Liver (tissue), 8 donors: ENCODE measurements at regions not wholly inside any gene's neighbourhood (a gene's known extent, or its start where the extent isn't known, plus 50 kb on each side); places are given as distances from the start of the nearest gene placed in this dataset.

Experiments used
- DNase-seq: peaks from one replicate; pipeline ENCODE4 v3.0.0-alpha.2; 2017; ENCODE audit warnings: low spot score
- H3K27ac ChIP-seq, 2 donors: one replicate each; pipeline ENCODE4 v1.7.0; 2013; ENCODE audit warnings: inconsistent platforms in 2 of 2, low read length in 2 of 2, control low read depth in 1 of 2, low read depth in 1 of 2, mild to moderate bottlenecking in 1 of 2
- H3K27me3 ChIP-seq, 4 donors: one replicate each; pipeline versions ENCODE4 v1.6.1 to v1.7.0; 2013; ENCODE audit warnings: low read length in 3 of 4, inconsistent platforms in 1 of 4, mild to moderate bottlenecking in 1 of 4, moderate library complexity in 1 of 4; ENCODE audit not compliant: control insufficient read depth in 4 of 4, insufficient read depth in 4 of 4
- H3K36me3 ChIP-seq, 4 donors: one replicate each; pipeline versions ENCODE4 v1.6.1 to v1.7.0; 2013; ENCODE audit warnings: low read length in 3 of 4, mild to moderate bottlenecking in 3 of 4, low read depth in 1 of 4, moderate library complexity in 1 of 4; ENCODE audit not compliant: control insufficient read depth in 4 of 4, insufficient read depth in 3 of 4
- H3K4me1 ChIP-seq, 4 donors: one replicate each; pipeline versions ENCODE4 v1.6.1 to v1.7.0; 2013; ENCODE audit warnings: low read length in 3 of 4, mild to moderate bottlenecking in 3 of 4, moderate library complexity in 1 of 4; ENCODE audit not compliant: control insufficient read depth in 4 of 4, insufficient read depth in 4 of 4
- H3K4me3 ChIP-seq, 3 donors: one replicate each; pipeline versions ENCODE4 v1.6.1 to v1.7.0; 2013; ENCODE audit warnings: low read length in 3 of 3, control low read depth in 1 of 3, low read depth in 1 of 3, mild to moderate bottlenecking in 1 of 3
- H3K9ac ChIP-seq, 2 donors: one replicate each; pipeline ENCODE4 v1.7.0; 2013; ENCODE audit warnings: low read length in 2 of 2, mild to moderate bottlenecking in 2 of 2, moderate library complexity in 2 of 2, control low read depth in 1 of 2, low read depth in 1 of 2
- H3K9me3 ChIP-seq, 4 donors: one replicate each; pipeline versions ENCODE4 v1.6.1 to v1.7.0; 2013; ENCODE audit warnings: low read length in 3 of 4; ENCODE audit not compliant: control insufficient read depth in 4 of 4
- CTCF ChIP-seq: fragments of 150-350 bp; IDR thresholded peaks from 2 replicates; pipeline ENCODE4 v1.5.1; 2017; ENCODE audit warnings: improper control_type of control experiment, low read depth, low read length; ENCODE audit not compliant: missing input control
- EGR1 ChIP-seq, 2 donors: IDR thresholded peaks; 2 replicates each; pipeline ENCODE4 v1.6.1; 2016 to 2018; ENCODE audit warnings: antibody characterized with exemption in 2 of 2, low read depth in 2 of 2
- FOXA1 ChIP-seq: IDR thresholded peaks from 2 replicates; pipeline ENCODE4 v1.6.1; 2016; ENCODE audit warnings: antibody characterized with exemption
- FOXA2 ChIP-seq: IDR thresholded peaks from 2 replicates; pipeline ENCODE4 v1.6.1; 2016; ENCODE audit warnings: antibody characterized with exemption
- GABPA ChIP-seq, 2 donors: IDR thresholded peaks in 1 of 2; conservative IDR thresholded peaks in 1 of 2; 2 replicates each; pipeline ENCODE4 v1.6.1; 2016; ENCODE audit warnings: antibody characterized with exemption in 2 of 2, mild to moderate bottlenecking in 1 of 2, moderate library complexity in 1 of 2
- HNF4A ChIP-seq, 2 donors: conservative IDR thresholded peaks; 2 replicates each; pipeline ENCODE4 v1.6.1; 2016; ENCODE audit warnings: antibody characterized with exemption in 2 of 2, mild to moderate bottlenecking in 2 of 2
- HNF4G ChIP-seq: IDR thresholded peaks from 2 replicates; pipeline ENCODE4 v1.6.1; 2016; ENCODE audit warnings: antibody characterized with exemption
- JUND ChIP-seq, 2 donors: IDR thresholded peaks; 2 replicates each; pipeline ENCODE4 v1.6.1; 2016; ENCODE audit warnings: antibody characterized with exemption in 2 of 2
- MAX ChIP-seq: IDR thresholded peaks from 2 replicates; pipeline ENCODE4 v1.6.1; 2016; ENCODE audit warnings: antibody characterized with exemption
- NR2F2 ChIP-seq: IDR thresholded peaks from 2 replicates; pipeline ENCODE4 v1.6.1; 2016; ENCODE audit warnings: antibody characterized with exemption
- RAD21 ChIP-seq, 2 donors: IDR thresholded peaks; 2 replicates each; pipeline ENCODE4 v1.6.1; 2016; ENCODE audit warnings: antibody characterized with exemption in 2 of 2, mild to moderate bottlenecking in 2 of 2
- REST ChIP-seq: IDR thresholded peaks from 2 replicates; pipeline ENCODE4 v1.6.1; 2016; ENCODE audit warnings: antibody characterized with exemption, mild to moderate bottlenecking
- RXRA ChIP-seq, 2 donors: IDR thresholded peaks; 2 replicates each; pipeline ENCODE4 v1.6.1; 2017 to 2018; ENCODE audit warnings: antibody characterized with exemption in 2 of 2, mild to moderate bottlenecking in 1 of 2
- SP1 ChIP-seq: IDR thresholded peaks from 2 replicates; pipeline ENCODE4 v1.6.1; 2018; ENCODE audit warnings: antibody characterized with exemption, mild to moderate bottlenecking
- TAF1 ChIP-seq: conservative IDR thresholded peaks from 2 replicates; pipeline ENCODE4 v1.6.1; 2016; ENCODE audit warnings: antibody characterized with exemption, mild to moderate bottlenecking
- YY1 ChIP-seq: IDR thresholded peaks from 2 replicates; pipeline ENCODE4 v1.6.1; 2016; ENCODE audit warnings: antibody characterized with exemption, mild to moderate bottlenecking
- ZBTB33 ChIP-seq: IDR thresholded peaks from 2 replicates; pipeline ENCODE4 v1.6.1; 2016; ENCODE audit warnings: antibody characterized with exemption
- WGBS: extraction: QIAGEN DNeasy Blood & Tissue Kit; methylation state at CpG from one replicate; pipeline ENCODE4 v1.1.7; 2013; 5-methylcytosine and 5-hydroxymethylcytosine counted together
- TF ChIP-seq, protein P1 (sequence below): IDR thresholded peaks from 2 replicates; pipeline ENCODE4 v1.6.1; 2016; ENCODE audit warnings: antibody characterized with exemption
- donor health status: healthy.
- donor health status: healthy.
- donor health status: healthy.
- donor health status: healthy.
- donor health status: healthy.

DNA sequence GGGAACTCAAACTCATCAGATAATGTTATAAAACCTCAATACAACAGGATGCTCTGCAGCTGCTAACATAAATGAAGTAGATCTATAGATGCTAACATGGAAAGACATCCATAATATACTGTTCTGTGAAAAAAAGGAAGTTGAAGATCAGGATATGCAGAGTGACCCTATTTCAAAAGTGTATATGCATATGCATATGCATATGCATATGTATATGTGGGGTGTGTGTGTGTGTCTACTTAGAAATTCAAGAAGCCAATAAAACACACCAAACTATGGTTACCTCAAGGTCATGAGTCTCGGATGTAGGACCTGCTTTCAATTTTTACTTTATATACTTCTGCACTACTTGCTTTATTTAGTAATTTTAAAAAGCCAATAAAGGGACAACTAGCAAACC, 125.6 kb downstream of the ABHD5 start:
- no peak for DNase-seq
- TF ChIP-seq JUND (IDR thresholded peaks at IDR 0.05) (no peak), RAD21 (IDR thresholded peaks at IDR 0.05) (no peak)
- TF ChIP-seq, protein P1, sequence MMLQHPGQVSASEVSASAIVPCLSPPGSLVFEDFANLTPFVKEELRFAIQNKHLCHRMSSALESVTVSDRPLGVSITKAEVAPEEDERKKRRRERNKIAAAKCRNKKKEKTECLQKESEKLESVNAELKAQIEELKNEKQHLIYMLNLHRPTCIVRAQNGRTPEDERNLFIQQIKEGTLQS = no peak
- Histone ChIP-seq H3K4me3 (no peak overlapping the region), H3K36me3 (no peaks in the 10 kb centered on the region), H3K27me3 (peaks cover 0 to under 1% (median 0%) of the 10 kb centered on the region in 4 donors), H3K27ac (no peak overlapping the region), H3K9ac (no peak overlapping the region), H3K9me3 (no peaks in the 10 kb centered on the region), H3K4me1 (no peaks in the 10 kb centered on the region)
- WGBS = 72% methylated on average over 1 of the region's 1 CpG

DNA sequence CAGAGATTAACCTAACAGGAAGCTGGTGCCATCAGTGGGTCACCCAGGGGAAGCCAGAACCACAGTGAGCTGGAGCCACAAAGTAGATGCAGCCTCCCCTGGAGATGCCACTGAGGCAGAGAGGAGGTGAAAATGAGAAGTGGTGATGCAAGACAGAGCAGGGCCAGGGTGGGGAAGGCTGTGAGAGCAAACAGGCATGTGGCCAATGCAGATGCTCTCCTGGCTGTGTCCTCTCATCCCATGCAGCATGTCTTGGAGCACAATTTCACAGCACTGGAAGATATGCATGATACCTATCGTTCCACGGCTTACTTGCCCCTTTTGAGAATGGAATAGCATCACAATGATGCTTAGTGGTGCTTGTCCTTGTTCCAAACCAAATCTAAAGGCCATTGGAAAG, 126.3 kb downstream of the ABHD5 start:
- DNase-seq = no peak
- Histone ChIP-seq H3K4me3 (no peak overlapping the region), H3K9me3 (no peaks in the 10 kb centered on the region), H3K27me3 (peaks cover 0 to 7% (median 0%) of the 10 kb centered on the region in 4 donors), H3K27ac (no peak overlapping the region), H3K9ac (no peak overlapping the region), H3K4me1 (no peaks in the 10 kb centered on the region), H3K36me3 (no peaks in the 10 kb centered on the region)
- no peak for TF ChIP-seq CTCF
- no peak for TF ChIP-seq EGR1 (IDR thresholded peaks at IDR 0.05; ENCODE audit: low read depth in 2 of 2)
- no peak for TF ChIP-seq FOXA1
- no peak for TF ChIP-seq MAX
- TF ChIP-seq TAF1 = no peak
- no peak for TF ChIP-seq RAD21 (IDR thresholded peaks at IDR 0.05)
- TF ChIP-seq FOXA2 = no peak
- TF ChIP-seq NR2F2 = no peak
- TF ChIP-seq RXRA (IDR thresholded peaks at IDR 0.05) = no peak
- no peak for TF ChIP-seq GABPA (IDR thresholded peaks at IDR 0.05 in 1 of 2, conservative IDR thresholded peaks at IDR 0.05 in 1 of 2)
- TF ChIP-seq, protein P1 = no peak
- TF ChIP-seq ZBTB33 = no peak
- TF ChIP-seq JUND (IDR thresholded peaks at IDR 0.05) = no peak
- TF ChIP-seq SP1 = no peak
- TF ChIP-seq REST = no peak
- no peak for TF ChIP-seq HNF4G
- TF ChIP-seq YY1 = no peak
- no peak for TF ChIP-seq HNF4A (conservative IDR thresholded peaks at IDR 0.05)
- WGBS = 85% methylated on average over 2 of the region's 2 CpGs
